OCI-LY7 (cell line): ENCODE measurements at regions not wholly inside any gene's neighbourhood (a gene's known extent, or its start where the extent isn't known, plus 50 kb on each side); places are given as distances from the start of the nearest gene placed in this dataset.

Experiments used
- CTCF ChIP-seq: fragments of 200-600 bp; sonication (generic); conservative IDR thresholded peaks from 2 replicates; pipeline ENCODE4 v1.5.1; 2014; ENCODE audit warnings: mild to moderate bottlenecking, antibody characterized with exemption, low read length, moderate library complexity, mixed read lengths
- EZH2phosphoT487 ChIP-seq: fragments of 200-600 bp; sonication (generic); IDR thresholded peaks from 2 replicates; pipeline ENCODE4 v1.6.1; 2018; ENCODE audit warnings: low read depth, borderline replicate concordance, mild to moderate bottlenecking, mixed run types, antibody characterized with exemption, low read length, moderate library complexity, mixed read lengths

GRCh38 chr6:114436691-114437090, 93.9 kb upstream of the HS3ST5 start:
- no peak for TF ChIP-seq CTCF
- no peak for TF ChIP-seq EZH2phosphoT487
